B cell (primary cell): ENCODE measurements at regions not wholly inside any gene's neighbourhood (a gene's known extent, or its start where the extent isn't known, plus 50 kb on each side); places are given as distances from the start of the nearest gene placed in this dataset.

Experiments used
- ATAC-seq: fragments of 200-7000 bp; cut with Tn5 transposase; one replicate; pipeline ENCODE4 v1.10.0; 2021; ENCODE audit warnings: low read depth, mild to moderate bottlenecking, moderate number of reproducible peaks, moderate library complexity
- CTCF ChIA-PET: fragments of 350-600 bp; sonication (Branson Sonifier 250); formaldehyde crosslinking; loops from one replicate; lab custom pipeline; 2021; ENCODE audit warnings: antibody characterized with exemption, inconsistent platforms; lab: Charles Lee
- POLR2A ChIA-PET: fragments of 350-600 bp; sonication (Branson Sonifier 250); formaldehyde crosslinking; loops from one replicate; lab custom pipeline; 2021; ENCODE audit warnings: antibody characterized with exemption; lab: Charles Lee
- DNase-seq: peaks from one replicate; pipeline ENCODE4 v3.0.0; 2013
- H2AFZ ChIP-seq: 2 replicates; pipeline ENCODE4 v1.6.1; 2012; ENCODE audit warnings: mild to moderate bottlenecking, low read depth, low read length; ENCODE audit not compliant: insufficient read depth, poor library complexity, severe bottlenecking
- H3K27ac ChIP-seq, 2 donors: 1 replicate in 1 of 2; 2 replicates in 1 of 2; pipeline ENCODE4 v1.5.1; 2012 to 2013; ENCODE audit warnings: low read length in 2 of 2, mild to moderate bottlenecking in 2 of 2, moderate library complexity in 1 of 2
- H3K27me3 ChIP-seq, 4 experiments: fragments of 200-600 bp in 1 of 4; sonication (generic) in 1 of 4; replicated peaks in 1 of 4; 1 replicate in 2 of 4; 2 replicates in 2 of 4; pipeline versions ENCODE4 v1.6.1 to v1.7.0; 2013 to 2016; ENCODE audit warnings: low read length in 3 of 4, mild to moderate bottlenecking in 2 of 4, mixed read lengths in 1 of 4, moderate library complexity in 1 of 4; ENCODE audit not compliant: insufficient read depth in 4 of 4, control insufficient read depth in 3 of 4; ENCODE audit errors: control extremely low read depth in 1 of 4
- H3K36me3 ChIP-seq, 2 experiments: replicated peaks in 1 of 2; 1 replicate in 1 of 2; 2 replicates in 1 of 2; pipeline versions ENCODE4 v1.6.1 to v1.7.1; 2013; ENCODE audit warnings: low read length in 1 of 2; ENCODE audit not compliant: insufficient read depth in 2 of 2, control insufficient read depth in 1 of 2; ENCODE audit errors: control extremely low read depth in 1 of 2, extremely low read depth in 1 of 2
- H3K4me1 ChIP-seq, 2 donors: fragments of 200-600 bp in 1 of 2; sonication (generic) in 1 of 2; 1 replicate in 1 of 2; 2 replicates in 1 of 2; pipeline versions ENCODE4 v1.5.1 to v1.6.1; 2013 to 2017; ENCODE audit warnings: low read length in 2 of 2; ENCODE audit not compliant: control insufficient read depth in 2 of 2, insufficient read depth in 2 of 2
- H3K4me2 ChIP-seq: replicated peaks from 2 replicates; pipeline ENCODE3; 2012; ENCODE audit warnings: mild to moderate bottlenecking, low read depth, low read length; ENCODE audit not compliant: poor library complexity, severe bottlenecking
- H3K4me3 ChIP-seq, 5 experiments: fragments of 200-600 bp in 1 of 5; sonication (generic) in 1 of 5; 1 replicate in 3 of 5; 2 replicates in 2 of 5; pipeline versions ENCODE4 v1.5.1 to v1.7.0; 2011 to 2016; ENCODE audit warnings: low read length in 4 of 5, mild to moderate bottlenecking in 4 of 5, low read depth in 2 of 5, control low read depth in 1 of 5, moderate library complexity in 1 of 5; ENCODE audit not compliant: insufficient read depth in 1 of 5; ENCODE audit errors: control extremely low read depth in 1 of 5, extremely low read depth in 1 of 5
- H3K79me2 ChIP-seq: fragments of 200-600 bp; sonication (generic); one replicate; pipeline ENCODE4 v1.6.0; 2016; ENCODE audit warnings: low read length; ENCODE audit not compliant: control insufficient read depth, insufficient read depth
- H3K9ac ChIP-seq: fragments of 200-600 bp; sonication (generic); 2 replicates; pipeline ENCODE4 v1.6.1; 2017; ENCODE audit warnings: mild to moderate bottlenecking, low read length, moderate library complexity
- H3K9me3 ChIP-seq, 3 donors: one replicate each; pipeline versions ENCODE4 v1.6.1 to v1.7.1; 2013; ENCODE audit warnings: low read length in 2 of 3; ENCODE audit not compliant: control insufficient read depth in 2 of 3, insufficient read depth in 1 of 3; ENCODE audit errors: control extremely low read depth in 1 of 3
- H4K20me1 ChIP-seq: 2 replicates; pipeline ENCODE4 v1.6.0; 2012; ENCODE audit warnings: mild to moderate bottlenecking, low read length; ENCODE audit not compliant: insufficient read depth, control insufficient read depth, poor library complexity, severe bottlenecking
- H3K27ac Mint-ChIP-seq: one replicate; pipeline ENCODE4 v1.8.0; 2021; ENCODE audit warnings: mixed read lengths
- H3K27me3 Mint-ChIP-seq: one replicate; pipeline ENCODE4 v1.8.0; 2021; ENCODE audit warnings: mixed read lengths
- H3K4me1 Mint-ChIP-seq: one replicate; pipeline ENCODE4 v1.8.0; 2021; ENCODE audit warnings: mixed read lengths
- H3K4me3 Mint-ChIP-seq: one replicate; pipeline ENCODE4 v1.8.0; 2021; ENCODE audit warnings: mixed read lengths
- H3K9me3 Mint-ChIP-seq: one replicate; pipeline ENCODE4 v1.8.0; 2022; ENCODE audit warnings: mixed read lengths; ENCODE audit not compliant: insufficient read depth
- EZH2 ChIP-seq: IDR thresholded peaks from 2 replicates; pipeline ENCODE4 v1.6.1; 2012; ENCODE audit warnings: borderline replicate concordance, low read depth, mild to moderate bottlenecking, moderate library complexity, low read length; ENCODE audit not compliant: insufficient read depth, poor library complexity, severe bottlenecking
- WGBS: methylation state at CpG from one replicate; pipeline ENCODE4 v1.1.5; 2013; ENCODE audit warnings: missing lambda C conversion rate; ENCODE audit not compliant: insufficient coverage; 5-methylcytosine and 5-hydroxymethylcytosine counted together
- intact Hi-C: fragments of 100-400 bp; cut with micrococcal nuclease; formaldehyde crosslinking; loops from one replicate; pipeline ENCODE4 v1.10.0; 2022
- TF ChIP-seq, protein P1 (sequence below): fragments of 200-600 bp; IDR thresholded peaks from one replicate; pipeline ENCODE4 v1.8.0; 2022; ENCODE audit warnings: antibody characterized with exemption, mild to moderate bottlenecking

DNA sequence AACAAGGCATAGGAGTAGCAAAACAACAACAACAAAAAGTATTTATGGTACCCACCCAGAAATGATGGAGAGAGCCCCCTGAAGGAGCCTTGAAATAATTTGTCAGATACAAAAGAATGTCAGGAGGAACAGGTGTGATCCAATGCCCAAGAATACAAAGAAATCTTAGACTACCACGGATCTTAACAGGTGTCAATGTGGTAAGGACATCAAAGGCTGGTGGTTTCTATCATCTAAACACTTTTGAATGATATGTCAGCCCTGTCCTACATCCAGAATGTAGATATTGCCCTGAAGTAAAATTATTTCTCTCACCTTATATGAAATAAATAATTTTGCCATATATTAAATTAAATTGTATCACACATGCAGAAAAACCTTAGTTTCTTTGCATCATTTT lies 386.4 kb upstream of the ANO5 start:
- Mint-ChIP-seq H3K27me3 (no peaks in the 10 kb centered on the region), H3K4me1 (no peaks in the 10 kb centered on the region), H3K27ac (no peak overlapping the region), H3K4me3 (no peak overlapping the region), H3K9me3 (peaks cover 7% of the 10 kb centered on the region)
- Histone ChIP-seq H3K36me3 (no peaks in the 10 kb centered on the region), H2AFZ (no peak overlapping the region), H4K20me1 (no peaks in the 10 kb centered on the region), H3K4me2 (no peak overlapping the region), H3K9me3 (peaks cover 0 to 14% (median 0%) of the 10 kb centered on the region in 3 donors), H3K79me2 (no peaks in the 10 kb centered on the region), H3K27me3 (no peaks in the 10 kb centered on the region), H3K4me1 (no peaks in the 10 kb centered on the region), H3K9ac (no peak overlapping the region), H3K4me3 (no peak overlapping the region), H3K27ac (no peak overlapping the region)
- CTCF ChIA-PET, result no interaction called here
- no peak for ATAC-seq
- no CpG with 5 or more reads among the region's 1 CpG for WGBS
- intact Hi-C loops, result no loop called here
- POLR2A ChIA-PET, result no interaction called here
- TF ChIP-seq EZH2, result no peak
- TF ChIP-seq, protein P1, sequence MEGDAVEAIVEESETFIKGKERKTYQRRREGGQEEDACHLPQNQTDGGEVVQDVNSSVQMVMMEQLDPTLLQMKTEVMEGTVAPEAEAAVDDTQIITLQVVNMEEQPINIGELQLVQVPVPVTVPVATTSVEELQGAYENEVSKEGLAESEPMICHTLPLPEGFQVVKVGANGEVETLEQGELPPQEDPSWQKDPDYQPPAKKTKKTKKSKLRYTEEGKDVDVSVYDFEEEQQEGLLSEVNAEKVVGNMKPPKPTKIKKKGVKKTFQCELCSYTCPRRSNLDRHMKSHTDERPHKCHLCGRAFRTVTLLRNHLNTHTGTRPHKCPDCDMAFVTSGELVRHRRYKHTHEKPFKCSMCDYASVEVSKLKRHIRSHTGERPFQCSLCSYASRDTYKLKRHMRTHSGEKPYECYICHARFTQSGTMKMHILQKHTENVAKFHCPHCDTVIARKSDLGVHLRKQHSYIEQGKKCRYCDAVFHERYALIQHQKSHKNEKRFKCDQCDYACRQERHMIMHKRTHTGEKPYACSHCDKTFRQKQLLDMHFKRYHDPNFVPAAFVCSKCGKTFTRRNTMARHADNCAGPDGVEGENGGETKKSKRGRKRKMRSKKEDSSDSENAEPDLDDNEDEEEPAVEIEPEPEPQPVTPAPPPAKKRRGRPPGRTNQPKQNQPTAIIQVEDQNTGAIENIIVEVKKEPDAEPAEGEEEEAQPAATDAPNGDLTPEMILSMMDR, result no peak
- no peak for DNase-seq

DNA sequence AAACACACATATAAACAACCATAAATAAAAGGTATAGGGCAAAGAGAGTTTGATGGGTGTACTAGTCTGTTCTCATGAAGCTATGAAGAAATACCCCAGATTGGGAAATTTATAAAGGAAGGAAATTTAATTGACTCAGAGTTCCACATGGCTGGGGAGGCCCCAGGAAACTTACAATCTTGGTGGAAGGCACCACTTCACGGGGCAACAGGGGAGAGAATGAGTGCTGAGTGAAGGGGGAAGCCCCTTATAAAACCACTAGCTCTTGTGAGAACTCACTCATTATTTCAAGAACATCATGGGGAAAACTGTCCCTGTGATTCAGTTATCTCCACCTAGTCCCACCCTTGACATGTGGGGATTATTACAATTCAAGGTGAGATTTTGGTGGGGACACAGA lies 385.9 kb upstream of the ANO5 start:
- ATAC-seq (no peak), DNase-seq (no peak)
- intact Hi-C loops, result no loop called here
- H4K20me1 ChIP-seq, result no peaks in the 10 kb centered on the region
- POLR2A ChIA-PET, result no interaction called here
- Mint-ChIP-seq H3K4me3 (no peak overlapping the region), H3K9me3 (peaks cover 7% of the 10 kb centered on the region), H3K27ac (no peak overlapping the region), H3K4me1 (no peaks in the 10 kb centered on the region), H3K27me3 (no peaks in the 10 kb centered on the region)
- TF ChIP-seq, protein P1, result no peak
- no peak for TF ChIP-seq EZH2
- no peaks in the 10 kb centered on the region for H3K79me2 ChIP-seq
- H3K36me3 ChIP-seq, result no peaks in the 10 kb centered on the region
- H2AFZ ChIP-seq, result no peak overlapping the region
- no peak overlapping the region for H3K4me2 ChIP-seq
- no peak overlapping the region for H3K4me3 ChIP-seq
- H3K9ac ChIP-seq, result no peak overlapping the region
- H3K27me3 ChIP-seq, result no peaks in the 10 kb centered on the region
- no CpG with 5 or more reads among the region's 1 CpG for WGBS
- H3K4me1 ChIP-seq, result no peaks in the 10 kb centered on the region
- H3K9me3 ChIP-seq, result peaks cover 0 to 17% (median 0%) of the 10 kb centered on the region in 3 donors
- no peak overlapping the region for H3K27ac ChIP-seq
- CTCF ChIA-PET, result no interaction called here
